ENCODE measurements at regions not wholly inside any gene's neighbourhood (a gene's known extent, or its start where the extent isn't known, plus 50 kb on each side); places are given as distances from the start of the nearest gene placed in this dataset.

DNA sequence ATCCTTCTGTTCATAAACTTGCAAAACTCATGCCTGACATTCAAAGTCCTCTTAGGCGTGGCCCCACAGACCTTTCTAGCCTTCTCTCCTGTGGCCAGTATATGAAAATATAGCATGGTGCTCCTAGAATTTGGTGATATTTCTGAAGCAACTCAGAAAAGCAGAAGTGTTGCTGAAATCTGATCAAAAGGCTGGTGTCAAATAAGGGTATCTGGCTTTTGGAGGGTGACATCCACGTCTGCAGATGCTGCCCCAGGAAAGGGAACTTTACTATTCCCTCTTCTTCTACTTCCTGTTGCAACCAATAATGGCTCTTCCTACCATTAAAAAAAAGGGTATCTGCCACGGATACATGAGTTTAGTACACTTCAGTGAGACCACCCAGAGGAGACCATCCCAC lies 83.9 kb upstream of the RPS6KA3 start:
- DNase-seq (ENCODE audit: low spot score): no peak
- in situ Hi-C loops (cut with MboI; ENCODE audit: low pct_unique_long_range_greater_than_20kb, low sequenced_read_pairs, unreplicated experiment): no loop called here
- TF ChIP-seq, protein P1, sequence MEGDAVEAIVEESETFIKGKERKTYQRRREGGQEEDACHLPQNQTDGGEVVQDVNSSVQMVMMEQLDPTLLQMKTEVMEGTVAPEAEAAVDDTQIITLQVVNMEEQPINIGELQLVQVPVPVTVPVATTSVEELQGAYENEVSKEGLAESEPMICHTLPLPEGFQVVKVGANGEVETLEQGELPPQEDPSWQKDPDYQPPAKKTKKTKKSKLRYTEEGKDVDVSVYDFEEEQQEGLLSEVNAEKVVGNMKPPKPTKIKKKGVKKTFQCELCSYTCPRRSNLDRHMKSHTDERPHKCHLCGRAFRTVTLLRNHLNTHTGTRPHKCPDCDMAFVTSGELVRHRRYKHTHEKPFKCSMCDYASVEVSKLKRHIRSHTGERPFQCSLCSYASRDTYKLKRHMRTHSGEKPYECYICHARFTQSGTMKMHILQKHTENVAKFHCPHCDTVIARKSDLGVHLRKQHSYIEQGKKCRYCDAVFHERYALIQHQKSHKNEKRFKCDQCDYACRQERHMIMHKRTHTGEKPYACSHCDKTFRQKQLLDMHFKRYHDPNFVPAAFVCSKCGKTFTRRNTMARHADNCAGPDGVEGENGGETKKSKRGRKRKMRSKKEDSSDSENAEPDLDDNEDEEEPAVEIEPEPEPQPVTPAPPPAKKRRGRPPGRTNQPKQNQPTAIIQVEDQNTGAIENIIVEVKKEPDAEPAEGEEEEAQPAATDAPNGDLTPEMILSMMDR (IDR thresholded peaks at IDR 0.05; ENCODE audit: extremely low read depth, insufficient read depth, missing control alignments): no peak

DNA sequence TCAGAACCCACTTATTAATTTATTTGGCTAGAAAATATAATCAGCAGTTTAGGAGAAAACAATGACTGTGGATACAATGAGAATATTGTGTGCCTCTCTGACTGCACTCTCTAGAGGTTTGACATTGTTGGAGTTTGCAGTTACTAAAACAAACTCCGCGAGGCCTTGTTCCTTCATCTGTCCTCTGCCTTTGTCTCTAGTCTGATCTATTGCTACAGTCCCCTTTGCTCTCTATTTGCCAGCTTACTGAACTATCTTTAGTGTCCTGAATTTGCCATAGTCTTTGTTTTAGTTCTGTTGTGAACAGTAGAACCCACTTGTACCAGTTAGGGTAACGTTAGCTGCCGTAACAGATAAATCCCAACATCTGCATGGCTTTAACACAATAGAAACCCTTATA lies 81.4 kb upstream of the RPS6KA3 start:
- TF ChIP-seq, protein P1 (IDR thresholded peaks at IDR 0.05; ENCODE audit: extremely low read depth, insufficient read depth, missing control alignments): no peak
- DNase-seq (ENCODE audit: low spot score): no peak
- in situ Hi-C loops (cut with MboI; ENCODE audit: low pct_unique_long_range_greater_than_20kb, low sequenced_read_pairs, unreplicated experiment): no loop called here

DNA sequence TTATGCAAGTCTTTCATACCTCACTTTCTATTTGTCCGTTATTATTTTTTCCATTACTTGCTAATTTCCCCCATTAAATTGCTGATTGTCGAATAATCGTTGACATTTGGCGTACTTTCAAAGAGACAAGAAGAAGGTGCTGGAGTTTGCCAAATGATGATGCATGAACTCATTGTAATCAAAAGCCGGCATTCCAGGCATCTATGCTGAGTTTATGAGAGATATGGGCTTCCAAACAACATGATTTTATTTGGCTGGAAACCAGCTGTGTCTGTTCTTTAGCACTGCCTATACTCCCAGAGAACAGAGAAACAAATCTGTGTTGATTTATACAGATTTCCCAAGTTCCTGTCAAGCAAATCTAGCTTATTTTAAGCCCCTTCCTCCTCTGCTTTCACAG lies 80.8 kb upstream of the RPS6KA3 start:
- TF ChIP-seq, protein P1 (IDR thresholded peaks at IDR 0.05; ENCODE audit: extremely low read depth, insufficient read depth, missing control alignments): no peak
- DNase-seq (ENCODE audit: low spot score): no peak
- in situ Hi-C loops (cut with MboI; ENCODE audit: low pct_unique_long_range_greater_than_20kb, low sequenced_read_pairs, unreplicated experiment): no loop called here

DNA sequence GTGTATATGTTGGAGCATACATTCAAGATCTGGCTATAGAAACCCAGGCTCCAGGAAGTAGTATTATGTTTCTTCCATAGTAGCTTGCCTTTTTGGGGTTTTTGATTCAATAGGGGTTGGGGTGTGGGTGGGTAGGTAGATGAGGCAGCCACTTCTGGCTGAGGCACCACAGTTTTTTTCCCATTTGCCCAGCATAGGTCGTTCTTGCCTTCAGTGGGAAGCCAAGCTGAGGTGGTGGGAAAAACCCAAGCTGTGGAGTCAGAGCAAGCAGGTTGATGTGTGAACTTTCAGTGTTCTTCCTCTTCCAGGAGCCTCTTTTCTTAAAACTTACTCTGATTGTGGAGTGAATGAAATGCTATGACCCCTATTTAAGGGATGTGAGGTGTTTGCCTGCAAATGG lies 67.0 kb upstream of the RPS6KA3 start:
- no peak for DNase-seq (ENCODE audit: low spot score)
- in situ Hi-C loops (cut with MboI; ENCODE audit: low pct_unique_long_range_greater_than_20kb, low sequenced_read_pairs, unreplicated experiment): no loop called here
- TF ChIP-seq, protein P1 (IDR thresholded peaks at IDR 0.05; ENCODE audit: extremely low read depth, insufficient read depth, missing control alignments): no peak

DNA sequence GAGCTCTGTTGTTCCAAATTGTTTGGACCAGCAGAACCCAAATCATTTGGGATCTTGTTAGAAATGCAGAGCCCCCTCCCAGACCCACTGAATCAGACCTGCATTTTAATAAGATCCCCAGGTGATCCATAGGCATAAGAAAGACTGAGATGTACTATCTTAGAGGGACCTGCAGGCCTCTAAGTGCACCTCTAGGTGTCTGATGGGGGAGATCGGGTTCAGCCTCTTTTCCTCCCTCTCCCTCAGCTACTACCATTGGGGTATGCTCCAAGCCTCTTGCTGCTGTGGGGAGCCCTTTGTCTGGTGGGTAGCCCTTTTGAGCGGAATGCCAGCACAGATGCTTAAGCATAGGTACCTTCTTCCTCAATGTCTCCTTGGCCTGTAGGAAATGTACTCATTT lies 63.8 kb upstream of the RPS6KA3 start:
- TF ChIP-seq, protein P1 (IDR thresholded peaks at IDR 0.05; ENCODE audit: extremely low read depth, insufficient read depth, missing control alignments): no peak
- in situ Hi-C loops (cut with MboI; ENCODE audit: low pct_unique_long_range_greater_than_20kb, low sequenced_read_pairs, unreplicated experiment): no loop called here

DNA sequence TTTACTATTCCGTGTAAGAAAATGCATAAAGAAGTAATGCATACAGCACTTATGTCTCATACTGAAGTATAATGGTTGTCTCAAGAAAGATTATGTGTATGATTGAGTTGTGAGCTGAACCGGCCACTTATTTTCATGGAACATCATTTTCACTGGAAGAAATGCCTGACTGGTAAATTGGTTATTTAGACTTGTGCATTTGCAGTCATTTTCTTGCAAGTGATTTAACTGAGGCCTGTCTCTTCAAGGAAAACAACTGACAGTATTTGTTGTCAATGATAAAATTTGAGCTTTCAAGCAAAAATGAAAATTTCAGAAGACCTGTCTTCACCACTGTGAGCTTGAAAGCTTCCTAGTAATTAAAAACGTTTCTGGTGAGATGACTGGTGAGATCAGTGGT lies 62.7 kb upstream of the RPS6KA3 start:
- TF ChIP-seq, protein P1 (IDR thresholded peaks at IDR 0.05; ENCODE audit: extremely low read depth, insufficient read depth, missing control alignments): no peak
- no peak for DNase-seq (ENCODE audit: low spot score)
- in situ Hi-C loops (cut with MboI; ENCODE audit: low pct_unique_long_range_greater_than_20kb, low sequenced_read_pairs, unreplicated experiment): no loop called here

More for the DNA sequence above, 63.8 kb upstream of the RPS6KA3 start:
- DNase-seq (ENCODE audit: low spot score): no peak
